Breast epithelium (tissue), 3 donors: ENCODE measurements at regions not wholly inside any gene's neighbourhood (a gene's known extent, or its start where the extent isn't known, plus 50 kb on each side); places are given as distances from the start of the nearest gene placed in this dataset.

Experiments used
- CTCF ChIP-seq, 3 donors: fragments of 450-650 bp; IDR thresholded peaks; one replicate each; pipeline ENCODE4 v1.5.1; 2016 to 2017; ENCODE audit warnings: antibody characterized with exemption in 3 of 3, mild to moderate bottlenecking in 3 of 3, moderate library complexity in 3 of 3
- POLR2A ChIP-seq: fragments of 450-650 bp; IDR thresholded peaks from one replicate; pipeline ENCODE4 v1.6.1; 2016; ENCODE audit warnings: antibody characterized with exemption, mild to moderate bottlenecking, moderate library complexity
- POLR2AphosphoS5 ChIP-seq, 3 donors: sonication (generic); formaldehyde crosslinking; IDR thresholded peaks; one replicate each; pipeline ENCODE4 v1.6.1; 2017; ENCODE audit warnings: antibody characterized with exemption in 3 of 3

DNA sequence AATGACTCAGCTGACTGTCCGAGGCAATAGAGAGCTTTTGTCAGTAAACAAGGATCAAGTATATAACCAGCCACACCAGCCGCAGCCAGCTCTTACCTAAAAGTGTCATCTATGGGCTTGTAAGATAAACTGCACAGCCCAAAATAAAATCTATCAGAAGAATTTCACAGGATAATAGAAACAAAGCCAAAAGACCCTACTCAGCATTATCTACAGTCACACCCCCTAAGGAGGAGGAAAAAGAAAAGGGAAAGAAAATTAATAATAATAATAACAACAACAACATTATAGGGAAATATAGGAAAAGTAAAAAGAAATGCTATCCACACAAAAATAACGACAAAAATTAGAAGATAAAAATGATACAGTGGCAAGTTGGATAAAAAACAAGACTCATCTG, 1883.8 kb downstream of the OLFM4 start:
- TF ChIP-seq CTCF (IDR thresholded peaks at IDR 0.05): no peak
- TF ChIP-seq POLR2A: no peak
- no peak for TF ChIP-seq POLR2AphosphoS5 (IDR thresholded peaks at IDR 0.05)
